Stimulated activated CD8-positive, alpha-beta memory T cell treated with anti-CD3 and anti-CD28 coated beads, Interleukin-12 subunit alpha, Interleukin-12 subunit beta, amount 100 ng/mL, for 4 hours (primary cell): ENCODE measurements at regions not wholly inside any gene's neighbourhood (a gene's known extent, or its start where the extent isn't known, plus 50 kb on each side); places are given as distances from the start of the nearest gene placed in this dataset.
"Not testable (repeated sequence)": the region's sequence is repeated elsewhere in the genome, so short reads cannot be mapped to it uniquely, and the experiment has no call there.

ENCODE experiments used
- DNase-seq: peaks from one replicate; pipeline ENCODE4 v3.0.0-alpha.2; 2020; ENCODE audit warnings: low read depth

DNA sequence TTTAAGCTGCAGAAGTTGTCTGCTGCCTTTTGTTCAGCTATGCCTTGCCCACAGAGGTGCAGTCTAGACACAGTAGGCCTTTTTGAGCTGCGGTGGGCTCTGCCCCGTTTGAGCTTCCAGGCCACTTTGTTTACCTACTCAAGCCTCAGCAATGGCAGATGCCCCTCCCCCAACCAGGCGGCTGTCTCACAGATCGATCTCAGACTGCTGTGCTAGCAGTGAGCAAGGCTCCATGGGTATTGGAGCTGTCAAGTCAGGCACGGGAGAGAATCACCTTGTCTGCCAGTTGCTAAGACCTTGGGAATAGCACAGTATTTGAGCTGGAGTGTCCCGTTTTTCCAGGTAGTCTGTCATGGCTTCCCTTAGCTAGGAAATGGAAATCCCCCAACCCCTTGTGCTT is 587.8 kb upstream of the CLINT1 start:
- not testable (repeated sequence) for DNase-seq

DNA sequence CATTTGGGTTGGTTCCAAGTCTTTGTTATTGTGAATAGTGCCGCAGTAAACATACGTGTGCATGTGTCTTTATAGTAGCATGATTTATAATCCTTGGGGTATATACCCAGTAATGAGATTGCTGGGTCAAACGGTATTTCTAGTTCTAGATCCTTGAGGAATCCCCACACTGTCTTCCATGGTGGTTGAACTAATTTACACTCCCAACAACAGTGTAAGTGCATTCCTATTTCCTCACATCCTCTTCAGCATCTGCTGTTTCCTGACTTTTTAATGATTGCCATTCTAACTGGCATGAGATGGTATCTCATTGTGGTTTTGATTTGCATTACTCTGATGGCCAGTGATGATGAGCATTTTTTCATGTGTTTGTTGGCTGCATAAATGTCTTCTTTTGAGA is 580.3 kb upstream of the CLINT1 start:
- DNase-seq = not testable (repeated sequence)

GRCh38 chr5:158436271-158437065 is 577.5 kb upstream of the CLINT1 start:
- no peak for DNase-seq

- DNase-seq = no peak
Observed at GRCh38 chr5:158435161-158435616, 576.2 kb upstream of the CLINT1 start.

GRCh38 chr5:158434749-158435148 is 575.8 kb upstream of the CLINT1 start:
- no peak for DNase-seq

DNA sequence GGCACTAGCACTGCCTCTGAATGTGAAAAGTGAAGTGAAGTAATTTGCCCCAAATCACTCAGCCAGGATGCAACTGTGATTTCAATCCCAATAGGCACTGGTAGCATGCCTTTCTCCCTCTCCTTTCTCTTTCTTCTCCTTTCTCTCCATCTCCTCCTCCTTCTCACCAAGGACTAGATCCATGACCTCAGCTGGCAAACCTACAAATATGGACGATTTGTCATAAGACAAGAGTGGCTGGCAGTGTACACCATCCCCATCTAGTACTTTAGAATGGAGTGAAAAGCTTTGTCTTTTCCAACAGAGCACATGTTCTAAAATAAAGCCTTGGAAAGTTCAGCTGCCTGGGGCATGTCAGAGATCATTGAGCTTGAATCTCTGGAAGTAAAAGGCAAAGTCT is 574.7 kb upstream of the CLINT1 start:
- DNase-seq = no peak

- DNase-seq = no peak
Observed at GRCh38 chr5:158431369-158432029, 572.6 kb upstream of the CLINT1 start.

GRCh38 chr5:158430798-158431167 is 571.8 kb upstream of the CLINT1 start:
- DNase-seq = no peak

DNA sequence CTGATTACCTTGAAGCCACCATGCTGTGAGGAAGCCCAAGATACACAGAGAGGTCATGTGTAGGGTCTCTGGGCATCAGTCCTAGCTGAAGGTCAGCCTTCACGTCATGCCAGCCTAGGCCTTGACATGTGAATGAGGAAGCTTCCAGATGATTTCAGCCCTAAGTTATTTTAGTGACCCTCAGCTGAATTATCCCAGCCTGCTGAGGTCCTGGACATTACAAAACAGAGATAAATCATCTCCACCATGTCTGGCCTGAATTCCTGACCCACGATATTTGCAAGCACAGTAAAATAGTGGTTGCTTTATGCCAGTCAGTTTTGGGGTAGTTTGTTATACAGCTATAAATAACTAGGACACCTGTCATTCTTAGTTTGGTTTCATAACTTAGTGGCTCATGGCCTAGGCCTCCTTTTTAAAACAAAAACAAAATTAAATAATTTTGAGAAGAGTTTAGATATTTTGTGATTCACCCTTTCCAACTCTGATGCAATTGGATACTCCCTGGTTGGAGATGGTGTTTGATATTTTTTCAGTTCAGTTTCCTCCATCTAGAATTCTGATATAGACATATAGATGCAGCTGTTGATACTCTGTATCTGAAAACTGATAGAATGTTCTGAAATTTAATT is 571.3 kb upstream of the CLINT1 start:
- DNase-seq = no peak

GRCh38 chr5:158429564-158429963 is 570.6 kb upstream of the CLINT1 start:
- no peak for DNase-seq

DNA sequence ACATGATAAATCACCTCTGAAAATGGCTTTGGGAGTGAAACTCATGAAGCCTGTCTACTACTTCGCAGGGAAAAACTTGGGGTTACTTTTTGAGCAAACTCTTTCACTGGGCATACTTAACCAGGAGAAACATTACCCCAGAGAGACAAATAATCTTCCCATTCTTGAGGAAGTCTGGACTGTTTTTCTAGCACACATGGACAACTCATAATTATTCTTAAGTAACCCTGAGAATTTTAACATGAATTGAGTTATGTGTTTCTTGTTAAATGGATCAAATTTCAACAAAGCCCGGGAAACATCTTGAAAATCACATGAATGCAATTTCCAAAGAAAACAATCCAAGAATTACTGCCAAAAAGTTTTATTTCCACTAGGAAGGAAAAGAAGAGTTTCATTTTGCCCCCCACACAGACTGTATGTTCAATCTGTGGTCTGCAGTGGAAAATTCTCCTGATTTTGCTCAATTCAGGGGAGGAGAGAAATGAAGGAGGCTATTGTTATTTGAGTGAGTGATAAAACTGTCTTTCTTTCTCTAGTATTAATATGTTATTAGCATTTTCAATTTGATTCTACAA is 564.8 kb upstream of the CLINT1 start:
- no peak for DNase-seq

DNA sequence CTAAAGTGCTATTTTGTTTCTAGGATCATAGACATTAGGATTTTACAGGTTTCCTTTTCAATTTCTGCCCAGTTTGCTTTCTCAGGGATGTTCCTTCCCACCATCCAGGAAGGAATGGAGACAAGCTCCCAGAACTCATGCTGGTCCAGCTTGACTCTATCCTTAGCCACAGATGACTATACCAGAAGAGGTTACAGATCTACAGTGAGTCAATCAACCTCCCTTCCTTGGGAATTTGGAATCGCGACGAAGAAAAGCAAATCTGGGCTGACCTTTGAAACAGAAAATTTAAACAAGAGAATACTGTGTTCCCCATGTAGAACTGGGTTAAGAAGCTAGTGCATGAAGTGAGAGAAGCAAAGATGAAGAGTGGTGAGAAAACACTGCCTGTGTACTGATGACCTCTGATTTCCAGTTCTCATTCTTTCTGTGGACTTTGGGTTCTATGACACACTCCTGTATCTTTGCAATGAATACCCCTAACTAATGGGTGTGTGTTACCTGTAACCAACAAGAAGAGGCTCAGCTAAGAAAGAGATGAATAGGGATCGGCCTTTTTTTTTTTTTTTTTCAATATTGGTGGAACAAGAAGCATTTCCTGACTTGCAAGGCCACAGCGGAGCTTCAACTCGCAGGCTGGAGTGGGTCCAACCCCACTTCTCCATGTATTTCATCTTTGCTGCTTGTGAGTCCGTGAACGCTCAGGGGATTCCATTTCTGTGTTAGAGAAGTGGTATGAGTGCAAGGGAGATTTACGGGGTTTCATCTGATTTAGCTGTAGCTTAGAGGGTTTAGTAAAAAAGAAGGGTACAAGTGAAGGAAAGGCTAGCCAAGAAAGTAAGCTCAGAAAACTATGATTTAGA is 563.9 kb upstream of the CLINT1 start:
- DNase-seq = no peak

DNA sequence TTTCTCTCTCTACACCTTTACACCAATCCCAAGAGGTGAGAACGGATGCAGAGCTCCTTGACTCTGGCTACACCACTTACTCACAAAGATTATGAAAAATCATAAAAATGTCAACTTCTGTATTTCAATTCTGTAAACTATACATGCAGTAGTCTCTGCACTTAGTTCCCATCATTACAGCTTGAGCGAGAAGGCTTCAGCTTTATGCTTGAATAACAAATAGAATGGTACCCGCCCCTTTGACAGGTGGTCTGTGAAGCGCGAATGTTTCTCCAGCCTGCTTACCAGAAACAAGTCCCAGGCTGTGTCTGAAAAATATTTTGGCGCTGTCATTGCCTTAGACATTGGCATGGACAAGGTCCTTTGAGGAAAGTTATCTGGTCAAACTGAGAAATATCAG is 562.4 kb upstream of the CLINT1 start:
- no peak for DNase-seq

- no peak for DNase-seq
Observed at GRCh38 chr5:158419186-158419585, 560.2 kb upstream of the CLINT1 start.

- no peak for DNase-seq
Observed at GRCh38 chr5:158414780-158415179, 555.8 kb upstream of the CLINT1 start.

DNA sequence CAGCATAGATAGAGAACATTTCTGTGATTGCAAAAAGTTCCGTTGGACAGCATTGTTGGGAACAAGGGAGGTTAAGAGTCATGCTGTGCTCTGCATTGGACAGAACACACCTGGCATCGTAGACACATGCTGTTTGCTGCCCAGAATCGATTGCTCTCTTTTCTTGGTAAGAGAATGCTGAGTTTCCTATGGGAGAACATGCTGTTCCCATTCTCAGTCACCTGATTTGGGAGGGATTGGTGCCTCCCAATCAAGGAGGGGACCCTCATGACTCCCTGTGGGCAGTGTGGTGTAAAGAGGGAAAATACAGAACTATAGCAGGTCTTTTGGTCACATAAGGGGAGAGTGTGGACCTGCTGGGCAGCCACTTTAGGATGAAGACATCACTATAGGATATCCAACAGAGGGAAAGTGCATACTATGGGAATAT is 555.4 kb upstream of the CLINT1 start:
- DNase-seq = no peak

GRCh38 chr5:158413122-158413680 is 554.3 kb upstream of the CLINT1 start:
- DNase-seq = no peak

DNA sequence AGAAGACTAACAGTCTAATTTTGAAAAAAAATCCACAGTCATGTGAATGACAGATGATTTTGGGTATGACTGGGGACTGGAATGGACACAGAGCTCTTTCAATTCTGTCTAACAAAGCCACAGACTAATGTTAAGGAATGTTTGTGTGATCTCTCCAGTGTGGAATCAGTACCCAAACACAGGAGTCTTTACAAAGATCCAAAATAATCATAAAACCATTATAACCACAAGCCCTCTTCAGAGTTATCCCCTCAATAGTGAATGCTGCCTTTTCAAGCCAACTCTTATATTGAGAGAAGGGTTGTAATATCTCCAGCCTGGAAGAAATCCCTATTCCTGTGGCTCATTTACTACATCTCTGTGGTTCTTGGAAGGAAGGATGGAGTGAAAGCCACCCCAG is 552.0 kb upstream of the CLINT1 start:
- DNase-seq = no peak

- DNase-seq = no peak
Observed at GRCh38 chr5:158409507-158409906, 550.6 kb upstream of the CLINT1 start.

GRCh38 chr5:158407824-158408195 is 548.9 kb upstream of the CLINT1 start:
- no peak for DNase-seq
